H1 (cell line): ENCODE measurements at regions not wholly inside any gene's neighbourhood (a gene's known extent, or its start where the extent isn't known, plus 50 kb on each side); places are given as distances from the start of the nearest gene placed in this dataset.

Experiments used
- CEBPB ChIP-seq: IDR thresholded peaks from 2 replicates; pipeline ENCODE4 v1.6.1; 2012; ENCODE audit warnings: low read depth, low read length
- RFX5 ChIP-seq: IDR thresholded peaks from 2 replicates; pipeline ENCODE4 v1.6.1; 2011; ENCODE audit warnings: low read depth, low read length, improper control_type of control experiment, borderline replicate concordance
- SIRT6 ChIP-seq: IDR thresholded peaks from one replicate; pipeline ENCODE4 v1.7.1; 2012; ENCODE audit warnings: low read length, inconsistent platforms
- SP4 ChIP-seq: IDR thresholded peaks from 2 replicates; pipeline ENCODE4 v1.6.1; 2012; ENCODE audit warnings: low read length, inconsistent platforms
- TF ChIP-seq, protein P1 (sequence below): IDR thresholded peaks from 2 replicates; pipeline ENCODE4 v1.6.1; 2011; ENCODE audit warnings: low read depth, mild to moderate bottlenecking, low read length; ENCODE audit not compliant: insufficient read depth

DNA sequence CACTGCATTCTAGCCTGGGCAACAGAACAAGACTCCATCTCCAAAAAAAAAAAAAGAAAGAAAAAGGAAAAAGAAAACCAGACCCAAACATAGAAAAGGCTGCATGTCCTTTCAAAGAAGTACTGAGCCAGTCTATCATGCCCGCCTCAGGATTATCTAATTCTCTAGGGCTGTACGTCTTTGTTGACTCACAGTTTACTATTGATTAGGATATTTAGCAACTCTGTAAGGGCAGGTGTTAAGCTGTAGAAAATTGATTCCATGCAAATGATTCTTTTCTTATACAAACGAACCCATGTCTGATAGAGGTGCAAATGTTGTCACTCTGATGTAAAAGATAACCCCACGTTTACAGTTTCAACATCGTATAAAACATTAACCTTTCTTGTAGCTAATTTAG is 209.0 kb downstream of the TTLL2 start (continued):
- TF ChIP-seq SIRT6 (no peak), RFX5 (no peak), SP4 (no peak), CEBPB (no peak)
- TF ChIP-seq, protein P1, sequence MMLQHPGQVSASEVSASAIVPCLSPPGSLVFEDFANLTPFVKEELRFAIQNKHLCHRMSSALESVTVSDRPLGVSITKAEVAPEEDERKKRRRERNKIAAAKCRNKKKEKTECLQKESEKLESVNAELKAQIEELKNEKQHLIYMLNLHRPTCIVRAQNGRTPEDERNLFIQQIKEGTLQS: no peak
